SK-N-SH (cell line): ENCODE measurements at regions not wholly inside any gene's neighbourhood (a gene's known extent, or its start where the extent isn't known, plus 50 kb on each side); places are given as distances from the start of the nearest gene placed in this dataset.
A peak's percentile ranks its signal among the peaks of the same experiment; 100 is the strongest.

Experiments used
- CTCF ChIA-PET: fragments of 300-600, 350-600 bp; formaldehyde crosslinking; extraction: SDS; loops from one replicate; lab custom pipeline; 2021; lab: Yijun Ruan, JAX
- POLR2A ChIA-PET: fragments of 350-600 bp; sonication (Branson Sonifier 250); formaldehyde crosslinking; extraction: SDS; loops from one replicate; lab custom pipeline; 2020; ENCODE audit warnings: antibody characterized with exemption, inconsistent platforms; lab: Yijun Ruan, JAX
- DNase-seq: peaks from one replicate; pipeline ENCODE4 v3.0.0; 2012
- H2AFZ ChIP-seq: fragments of 200-600 bp; sonication (generic); 2 replicates; pipeline ENCODE4 v1.8.1; 2016; ENCODE audit warnings: antibody characterized with exemption, mild to moderate bottlenecking, low read depth
- H3F3A ChIP-seq: fragments of 200-600 bp; sonication (generic); replicated peaks from 2 replicates; pipeline ENCODE3; 2016; ENCODE audit warnings: antibody characterized with exemption, mild to moderate bottlenecking; ENCODE audit not compliant: insufficient read depth
- H3K27ac ChIP-seq, 2 experiments: fragments of 200-500 bp in 1 of 2; fragments of 200-600 bp in 1 of 2; sonication (Bioruptor generic) in 1 of 2; sonication (generic), shearing (Covaris generic) in 1 of 2; 2 replicates each; pipeline versions ENCODE4 v1.5.1 to v1.6.1; 2014 to 2016; ENCODE audit warnings: low read depth in 2 of 2, inconsistent platforms in 1 of 2, low read length in 1 of 2, mild to moderate bottlenecking in 1 of 2, mixed read lengths in 1 of 2
- H3K27me3 ChIP-seq: fragments of 200-600 bp; sonication (generic), shearing (Covaris generic); 2 replicates; pipeline ENCODE4 v1.6.1; 2016; ENCODE audit warnings: mixed run types; ENCODE audit not compliant: insufficient read depth
- H3K36me3 ChIP-seq, 2 experiments: fragments of 200-500 bp in 1 of 2; fragments of 200-600 bp in 1 of 2; sonication (Bioruptor generic) in 1 of 2; sonication (generic) in 1 of 2; replicated peaks in 1 of 2; 2 replicates each; pipeline versions ENCODE3 to v1.5.1; 2014 to 2016; ENCODE audit warnings: low read length in 1 of 2, mild to moderate bottlenecking in 1 of 2; ENCODE audit not compliant: insufficient read depth in 2 of 2, control insufficient read depth in 1 of 2
- H3K4me1 ChIP-seq, 2 experiments: fragments of 200-500 bp in 1 of 2; fragments of 200-600 bp in 1 of 2; sonication (Bioruptor generic) in 1 of 2; sonication (generic), shearing (Covaris generic) in 1 of 2; 2 replicates each; pipeline versions ENCODE4 v1.5.1 to v1.6.1; 2014 to 2016; ENCODE audit warnings: low read depth in 1 of 2, low read length in 1 of 2, mixed run types in 1 of 2; ENCODE audit not compliant: insufficient read depth in 2 of 2, control insufficient read depth in 1 of 2
- H3K4me2 ChIP-seq: fragments of 200-600 bp; sonication (generic), shearing (Covaris generic); 2 replicates; pipeline ENCODE4 v1.6.1; 2017; ENCODE audit warnings: mixed run types
- H3K4me3 ChIP-seq, 2 experiments: fragments of 200-500 bp in 1 of 2; fragments of 200-600 bp in 1 of 2; sonication (Bioruptor generic) in 1 of 2; sonication (generic), shearing (Covaris generic) in 1 of 2; 2 replicates each; pipeline versions ENCODE4 v1.5.1 to v1.8.1; 2014 to 2016; ENCODE audit warnings: low read depth in 2 of 2, inconsistent platforms in 1 of 2, low read length in 1 of 2, mild to moderate bottlenecking in 1 of 2, mixed read lengths in 1 of 2, moderate library complexity in 1 of 2
- H3K79me2 ChIP-seq: fragments of 200-600 bp; sonication (generic); 2 replicates; pipeline ENCODE4 v1.8.1; 2017; ENCODE audit warnings: mild to moderate bottlenecking; ENCODE audit not compliant: insufficient read depth
- H3K9ac ChIP-seq: fragments of 200-600 bp; sonication (generic); 2 replicates; pipeline ENCODE4 v1.6.1; 2017; ENCODE audit warnings: mixed run types
- H3K9me2 ChIP-seq: fragments of 200-600 bp; sonication (generic); 2 replicates; pipeline ENCODE4 v1.6.1; 2017; ENCODE audit warnings: mixed run types
- H3K9me3 ChIP-seq: fragments of 200-600 bp; sonication (generic); 2 replicates; pipeline ENCODE4 v1.6.1; 2017; ENCODE audit warnings: mixed run types, mild to moderate bottlenecking, moderate library complexity
- H4K20me1 ChIP-seq: fragments of 200-600 bp; sonication (generic); 2 replicates; pipeline ENCODE4 v1.6.1; 2017; ENCODE audit warnings: mild to moderate bottlenecking, mixed run types; ENCODE audit not compliant: insufficient read depth
- CTCF ChIP-seq: fragments of 200-600 bp; sonication (generic); IDR thresholded peaks from 2 replicates; pipeline ENCODE4 v1.6.1; 2017; ENCODE audit warnings: antibody characterized with exemption, mild to moderate bottlenecking, moderate library complexity
- ELF1 ChIP-seq: IDR thresholded peaks from 2 replicates; pipeline ENCODE4 v1.4.0; 2012
- EZH2phosphoT487 ChIP-seq: fragments of 200-600 bp; sonication (generic); IDR thresholded peaks from 2 replicates; pipeline ENCODE4 v1.6.1; 2017; ENCODE audit warnings: low read depth, mixed run types, mild to moderate bottlenecking, antibody characterized with exemption, moderate library complexity, borderline replicate concordance
- FOSL2 ChIP-seq: IDR thresholded peaks from 2 replicates; pipeline ENCODE4 v1.4.0; 2012; ENCODE audit warnings: low read depth, mild to moderate bottlenecking, moderate library complexity, borderline replicate concordance
- FOXM1 ChIP-seq: IDR thresholded peaks from 2 replicates; pipeline ENCODE4 v1.4.0; 2012; ENCODE audit warnings: low read depth, mild to moderate bottlenecking
- GABPA ChIP-seq: IDR thresholded peaks from 2 replicates; pipeline ENCODE4 v1.4.0; 2012; ENCODE audit warnings: low read depth, mild to moderate bottlenecking
- MEF2A ChIP-seq: IDR thresholded peaks from 2 replicates; pipeline ENCODE4 v1.4.0; 2012; ENCODE audit warnings: low read depth, borderline replicate concordance
- NFIC ChIP-seq: IDR thresholded peaks from 2 replicates; pipeline ENCODE4 v1.4.0; 2012; ENCODE audit warnings: borderline replicate concordance
- POLR2AphosphoS5 ChIP-seq: IDR thresholded peaks from 2 replicates; pipeline ENCODE4 v1.6.1; 2012; ENCODE audit warnings: low read depth, low read length
- RAD21 ChIP-seq: IDR thresholded peaks from 2 replicates; pipeline ENCODE4 v1.6.1; 2012; ENCODE audit warnings: mild to moderate bottlenecking, low read length
- RFX5 ChIP-seq: IDR thresholded peaks from 2 replicates; pipeline ENCODE4 v1.6.1; 2012; ENCODE audit warnings: mild to moderate bottlenecking, improper control_type of control experiment, low read length
- SIN3A ChIP-seq: IDR thresholded peaks from 2 replicates; pipeline ENCODE4 v1.6.1; 2012; ENCODE audit warnings: low read depth, mild to moderate bottlenecking, low read length, moderate library complexity, borderline replicate concordance
- SMC3 ChIP-seq: IDR thresholded peaks from 2 replicates; pipeline ENCODE4 v1.6.1; 2012; ENCODE audit warnings: low read depth, low read length, improper control_type of control experiment
- TAF1 ChIP-seq: IDR thresholded peaks from 2 replicates; pipeline ENCODE4 v1.6.1; 2012; ENCODE audit warnings: low read depth, mild to moderate bottlenecking, low read length, moderate library complexity, borderline replicate concordance
- YY1 ChIP-seq: IDR thresholded peaks from 2 replicates; pipeline ENCODE4 v1.4.0; 2012; ENCODE audit warnings: low read depth, mild to moderate bottlenecking
- WGBS: methylation state at CpG from one replicate; pipeline ENCODE4 v1.1.6; 2017; ENCODE audit warnings: low lambda C conversion rate; 5-methylcytosine and 5-hydroxymethylcytosine counted together
- TF ChIP-seq, protein P1 (sequence below): IDR thresholded peaks from 2 replicates; pipeline ENCODE4 v1.6.1; 2012; ENCODE audit warnings: mild to moderate bottlenecking, low read depth, low read length, moderate library complexity

DNA sequence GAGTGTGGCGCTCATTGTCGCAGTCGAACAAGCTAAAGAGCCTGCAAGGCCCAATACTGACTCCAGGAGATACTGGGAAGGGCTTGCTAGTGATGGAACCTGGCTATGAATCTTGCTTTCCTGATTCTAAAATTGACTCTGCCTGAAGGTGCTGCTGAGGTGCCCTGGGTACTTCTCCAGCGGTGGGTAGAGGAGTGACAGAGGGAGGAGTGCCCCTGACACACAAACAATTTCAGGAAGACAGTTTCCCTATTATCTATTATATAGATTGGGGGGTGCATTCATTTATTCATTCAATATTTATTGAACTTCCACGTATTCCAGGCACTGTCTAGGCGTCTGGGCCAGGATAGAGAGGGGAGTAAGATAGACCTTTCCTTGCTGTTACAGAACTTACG is 339.2 kb upstream of the GATB start:
- Histone ChIP-seq H3K4me2 (no peak overlapping the region), H2AFZ (no peak overlapping the region), H3K4me3 (no peak overlapping the region), H4K20me1 (no peaks in the 10 kb centered on the region), H3K27me3 (no peaks in the 10 kb centered on the region), H3K36me3 (no peaks in the 10 kb centered on the region), H3K27ac (no peak overlapping the region), H3K4me1 (no peaks in the 10 kb centered on the region; a peak in 1 of 4 replicates), H3K79me2 (no peaks in the 10 kb centered on the region), H3F3A (no peaks in the 10 kb centered on the region), H3K9me2 (no peaks in the 10 kb centered on the region), H3K9ac (no peak overlapping the region), H3K9me3 (no peaks in the 10 kb centered on the region)
- CTCF ChIA-PET: no interaction called here
- 95% methylated on average over 7 of the region's 7 CpGs for WGBS
- no peak for DNase-seq
- POLR2A ChIA-PET: no interaction called here
- no peak for TF ChIP-seq FOXM1
- no peak for TF ChIP-seq RFX5
- TF ChIP-seq YY1: no peak
- no peak for TF ChIP-seq SMC3
- TF ChIP-seq CTCF: no peak
- no peak for TF ChIP-seq EZH2phosphoT487
- TF ChIP-seq GABPA: no peak
- no peak for TF ChIP-seq ELF1
- TF ChIP-seq NFIC: no peak
- TF ChIP-seq, protein P1, sequence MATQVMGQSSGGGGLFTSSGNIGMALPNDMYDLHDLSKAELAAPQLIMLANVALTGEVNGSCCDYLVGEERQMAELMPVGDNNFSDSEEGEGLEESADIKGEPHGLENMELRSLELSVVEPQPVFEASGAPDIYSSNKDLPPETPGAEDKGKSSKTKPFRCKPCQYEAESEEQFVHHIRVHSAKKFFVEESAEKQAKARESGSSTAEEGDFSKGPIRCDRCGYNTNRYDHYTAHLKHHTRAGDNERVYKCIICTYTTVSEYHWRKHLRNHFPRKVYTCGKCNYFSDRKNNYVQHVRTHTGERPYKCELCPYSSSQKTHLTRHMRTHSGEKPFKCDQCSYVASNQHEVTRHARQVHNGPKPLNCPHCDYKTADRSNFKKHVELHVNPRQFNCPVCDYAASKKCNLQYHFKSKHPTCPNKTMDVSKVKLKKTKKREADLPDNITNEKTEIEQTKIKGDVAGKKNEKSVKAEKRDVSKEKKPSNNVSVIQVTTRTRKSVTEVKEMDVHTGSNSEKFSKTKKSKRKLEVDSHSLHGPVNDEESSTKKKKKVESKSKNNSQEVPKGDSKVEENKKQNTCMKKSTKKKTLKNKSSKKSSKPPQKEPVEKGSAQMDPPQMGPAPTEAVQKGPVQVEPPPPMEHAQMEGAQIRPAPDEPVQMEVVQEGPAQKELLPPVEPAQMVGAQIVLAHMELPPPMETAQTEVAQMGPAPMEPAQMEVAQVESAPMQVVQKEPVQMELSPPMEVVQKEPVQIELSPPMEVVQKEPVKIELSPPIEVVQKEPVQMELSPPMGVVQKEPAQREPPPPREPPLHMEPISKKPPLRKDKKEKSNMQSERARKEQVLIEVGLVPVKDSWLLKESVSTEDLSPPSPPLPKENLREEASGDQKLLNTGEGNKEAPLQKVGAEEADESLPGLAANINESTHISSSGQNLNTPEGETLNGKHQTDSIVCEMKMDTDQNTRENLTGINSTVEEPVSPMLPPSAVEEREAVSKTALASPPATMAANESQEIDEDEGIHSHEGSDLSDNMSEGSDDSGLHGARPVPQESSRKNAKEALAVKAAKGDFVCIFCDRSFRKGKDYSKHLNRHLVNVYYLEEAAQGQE: no peak
- no peak for TF ChIP-seq SIN3A
- TF ChIP-seq TAF1: no peak
- no peak for TF ChIP-seq FOSL2
- TF ChIP-seq MEF2A: no peak

DNA sequence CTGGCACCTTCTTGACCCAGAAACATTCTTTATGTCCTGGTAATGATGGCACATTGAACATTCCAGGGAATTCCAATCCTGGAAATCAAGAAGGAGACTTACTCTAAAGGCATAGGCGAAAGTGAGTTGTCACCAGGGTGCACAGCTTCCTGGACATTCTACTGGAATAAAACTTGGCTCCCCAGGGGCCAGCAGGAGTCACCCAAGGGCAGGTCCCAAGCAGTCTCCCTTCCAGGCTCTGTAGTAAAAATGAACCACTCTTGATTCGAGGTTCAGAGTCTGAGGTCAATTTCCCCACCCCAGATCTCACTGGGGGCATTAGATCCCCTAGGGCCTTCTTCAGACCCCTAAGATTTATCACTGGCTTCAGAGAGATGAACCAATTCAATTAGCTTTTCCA is 338.7 kb upstream of the GATB start:
- no peak for DNase-seq
- Histone ChIP-seq H2AFZ (no peak overlapping the region), H3K4me2 (no peak overlapping the region), H3K36me3 (no peaks in the 10 kb centered on the region), H3F3A (no peaks in the 10 kb centered on the region), H3K9me3 (no peaks in the 10 kb centered on the region), H3K4me1 (no peaks in the 10 kb centered on the region; a peak in 1 of 4 replicates), H3K27ac (no peak overlapping the region), H3K4me3 (no peak overlapping the region), H3K27me3 (no peaks in the 10 kb centered on the region), H4K20me1 (no peaks in the 10 kb centered on the region), H3K79me2 (no peaks in the 10 kb centered on the region), H3K9ac (no peak overlapping the region), H3K9me2 (no peaks in the 10 kb centered on the region)
- TF ChIP-seq RAD21: peak; percentile 8; the same call in 1 of the 2 replicates
- TF ChIP-seq CTCF: 0 out of 2 replicates have a peak, but pooled peaks have one; percentile 15
- TF ChIP-seq POLR2AphosphoS5: no peak
- CTCF ChIA-PET: no interaction called here
- POLR2A ChIA-PET: no interaction called here
- 45% methylated on average over 2 of the region's 2 CpGs for WGBS
